ENCODE measurements at regions not wholly inside any gene's neighbourhood (a gene's known extent, or its start where the extent isn't known, plus 50 kb on each side); places are given as distances from the start of the nearest gene placed in this dataset.

- FAIRE-seq (no peak), DNase-seq (ENCODE audit: low read depth) (no peak)
- peaks cover 2% of the 10 kb centered on the region for H3K27me3 ChIP-seq (ENCODE audit: control insufficient read depth, insufficient read depth, low read length)
- H3K4me3 ChIP-seq (ENCODE audit: low read depth, low read length): no peak overlapping the region
- TF ChIP-seq CTCF (IDR thresholded peaks at IDR 0.05; ENCODE audit: insufficient read depth, low read length, severe bottlenecking): no peak
- H3K36me3 ChIP-seq (ENCODE audit: control insufficient read depth, insufficient read depth, low read length): no peaks in the 10 kb centered on the region
These were observed 166.3 kb upstream of the RAB4A start for GRCh38 chr1:229104654-229105053.

- Histone ChIP-seq H3K27me3 (ENCODE audit: control insufficient read depth, insufficient read depth, low read length) (peaks cover 2% of the 10 kb centered on the region), H3K4me3 (ENCODE audit: low read depth, low read length) (no peak overlapping the region), H3K36me3 (ENCODE audit: control insufficient read depth, insufficient read depth, low read length) (no peaks in the 10 kb centered on the region)
- FAIRE-seq (no peak), DNase-seq (ENCODE audit: low read depth) (no peak)
- no peak for TF ChIP-seq CTCF (IDR thresholded peaks at IDR 0.05; ENCODE audit: insufficient read depth, low read length, severe bottlenecking)
These were observed 165.8 kb upstream of the RAB4A start for GRCh38 chr1:229105109-229105508.

GRCh38 chr1:229105822-229106525 lies 164.9 kb upstream of the RAB4A start:
- no peaks in the 10 kb centered on the region for H3K36me3 ChIP-seq (ENCODE audit: control insufficient read depth, insufficient read depth, low read length)
- peaks cover 2% of the 10 kb centered on the region for H3K27me3 ChIP-seq (ENCODE audit: control insufficient read depth, insufficient read depth, low read length)
- FAIRE-seq (no peak), DNase-seq (ENCODE audit: low read depth) (no peak)
- H3K4me3 ChIP-seq (ENCODE audit: low read depth, low read length): no peak overlapping the region
- TF ChIP-seq CTCF (IDR thresholded peaks at IDR 0.05; ENCODE audit: insufficient read depth, low read length, severe bottlenecking): no peak

- Histone ChIP-seq H3K36me3 (ENCODE audit: control insufficient read depth, insufficient read depth, low read length) (no peaks in the 10 kb centered on the region), H3K4me3 (ENCODE audit: low read depth, low read length) (no peak overlapping the region), H3K27me3 (ENCODE audit: control insufficient read depth, insufficient read depth, low read length) (peaks cover 2% of the 10 kb centered on the region)
- FAIRE-seq: no peak
- no peak for TF ChIP-seq CTCF (IDR thresholded peaks at IDR 0.05; ENCODE audit: insufficient read depth, low read length, severe bottlenecking)
- DNase-seq (ENCODE audit: low read depth): no peak
These were observed 164.3 kb upstream of the RAB4A start for GRCh38 chr1:229106526-229107125.

GRCh38 chr1:229107304-229107815 lies 163.6 kb upstream of the RAB4A start:
- H3K27me3 ChIP-seq (ENCODE audit: control insufficient read depth, insufficient read depth, low read length): peaks cover 2% of the 10 kb centered on the region
- no peak for FAIRE-seq
- H3K36me3 ChIP-seq (ENCODE audit: control insufficient read depth, insufficient read depth, low read length): no peaks in the 10 kb centered on the region
- DNase-seq (ENCODE audit: low read depth): no peak
- no peak for TF ChIP-seq CTCF (IDR thresholded peaks at IDR 0.05; ENCODE audit: insufficient read depth, low read length, severe bottlenecking)
- no peak overlapping the region for H3K4me3 ChIP-seq (ENCODE audit: low read depth, low read length)

All from bronchial epithelial cell (primary cell).